Stimulated activated CD8-positive, alpha-beta memory T cell treated with anti-CD3 and anti-CD28 coated beads, Interleukin-15, amount 100 ng/mL, for 1 hour (primary cell): ENCODE measurements at regions not wholly inside any gene's neighbourhood (a gene's known extent, or its start where the extent isn't known, plus 50 kb on each side); places are given as distances from the start of the nearest gene placed in this dataset.
A peak's percentile ranks its signal among the peaks of the same experiment; 100 is the strongest.

Source experiments
- DNase-seq: peaks from one replicate; pipeline ENCODE4 v3.0.0-alpha.2; 2020; ENCODE audit warnings: low read depth

DNA sequence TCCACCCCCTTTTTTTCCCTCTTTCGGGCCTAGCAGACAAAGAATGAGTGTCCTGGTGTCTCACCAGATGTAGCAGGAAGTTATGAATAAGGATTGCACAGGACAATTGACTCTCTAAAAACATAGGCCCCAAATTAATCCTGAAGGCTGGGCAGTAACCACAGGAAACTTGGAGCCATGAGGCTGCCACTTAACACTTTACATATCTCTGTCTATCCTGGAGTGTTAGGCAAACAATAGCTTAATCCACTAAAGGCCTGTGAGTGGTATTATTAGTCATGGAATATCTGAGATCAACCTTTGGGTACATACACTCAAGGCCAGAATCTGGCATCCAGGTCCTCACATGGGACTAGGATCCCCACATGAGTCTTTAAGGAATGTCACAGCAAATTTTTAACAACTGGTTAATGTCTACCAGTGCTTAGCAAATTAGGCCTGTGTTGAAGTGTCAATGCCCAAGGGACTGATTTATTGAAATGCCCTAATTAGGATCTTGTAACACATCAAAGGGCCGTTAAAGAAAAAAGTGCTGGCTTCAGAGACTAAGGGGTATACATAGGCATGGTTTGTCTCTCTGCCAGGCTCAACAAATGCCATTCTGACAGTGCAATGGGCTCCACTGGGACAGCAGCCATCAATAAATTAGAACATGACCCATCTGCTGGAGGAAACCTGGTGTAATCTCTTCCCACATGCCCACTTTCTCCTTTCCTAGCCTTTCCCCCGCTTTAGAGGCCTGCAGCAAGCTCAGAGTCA lies 196.7 kb upstream of the TBX20 start:
- no peak for DNase-seq

DNA sequence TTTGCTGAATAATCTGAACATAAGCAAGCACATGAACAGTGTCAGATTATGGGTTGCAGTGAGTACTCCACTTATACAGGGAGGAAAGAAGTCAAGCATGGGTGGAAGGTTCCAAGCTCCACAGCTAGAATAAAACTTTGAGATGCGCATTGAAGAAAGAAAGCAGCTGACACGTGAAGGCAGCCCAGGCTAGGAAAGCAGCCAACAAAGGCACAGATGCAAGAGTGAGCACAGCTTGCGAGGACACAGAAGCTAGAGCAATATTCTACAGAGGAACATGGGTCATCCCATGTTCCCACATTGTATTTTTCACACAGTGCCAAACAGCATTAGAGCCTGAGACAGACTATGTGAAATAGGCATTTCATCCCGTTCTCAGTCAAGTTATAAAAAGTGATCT lies 194.6 kb upstream of the TBX20 start:
- no peak for DNase-seq

DNA sequence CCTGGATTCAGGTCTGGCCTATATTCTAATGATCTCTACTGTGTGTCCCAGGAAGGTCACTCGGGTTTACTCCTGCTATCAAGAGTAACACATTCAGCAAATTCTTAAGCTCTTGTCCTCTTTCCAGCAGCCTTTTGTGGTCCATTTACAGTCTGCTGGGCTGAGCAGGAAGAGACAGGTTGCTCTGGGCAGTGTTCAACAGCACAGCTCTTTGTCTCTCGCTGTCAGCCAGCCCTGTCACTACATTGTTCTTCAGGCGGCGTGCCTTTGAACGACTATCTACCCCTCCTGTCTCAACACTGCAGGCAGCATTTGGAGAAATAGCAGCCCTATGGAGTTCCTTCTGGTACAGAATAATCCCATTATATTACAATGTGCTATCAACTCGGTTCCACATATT lies 192.2 kb upstream of the TBX20 start:
- no peak for DNase-seq

DNA sequence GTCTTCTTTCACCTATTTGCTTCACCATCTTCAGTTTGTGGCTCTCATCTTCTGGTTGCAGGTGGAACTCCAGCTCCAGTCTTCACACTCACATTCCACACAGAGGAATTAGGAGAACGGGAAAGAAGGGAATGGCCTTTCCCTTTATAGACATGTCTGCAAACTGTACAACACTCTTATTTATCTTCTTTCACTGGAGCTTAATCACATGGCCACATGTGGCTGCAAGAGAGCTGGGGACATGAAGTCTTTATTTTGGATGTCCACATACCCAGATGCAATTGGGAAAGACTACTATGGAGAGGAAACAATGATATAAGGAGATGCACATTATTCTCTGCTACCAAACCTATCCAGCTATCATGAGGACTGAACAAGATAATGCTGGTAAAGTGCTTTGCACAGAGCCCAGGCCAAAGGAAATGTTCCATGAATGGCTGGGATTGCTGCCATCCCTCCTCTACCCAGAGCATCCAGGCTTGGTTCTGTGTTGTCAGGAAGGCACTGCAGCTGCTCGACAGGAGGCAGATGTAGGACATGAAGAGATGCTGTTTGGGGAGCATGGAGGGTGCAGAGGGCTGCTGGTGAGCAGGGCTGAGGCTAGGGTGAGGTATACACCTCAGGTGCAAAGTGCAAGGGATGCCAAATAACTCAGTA lies 183.8 kb upstream of the TBX20 start:
- no peak for DNase-seq

DNA sequence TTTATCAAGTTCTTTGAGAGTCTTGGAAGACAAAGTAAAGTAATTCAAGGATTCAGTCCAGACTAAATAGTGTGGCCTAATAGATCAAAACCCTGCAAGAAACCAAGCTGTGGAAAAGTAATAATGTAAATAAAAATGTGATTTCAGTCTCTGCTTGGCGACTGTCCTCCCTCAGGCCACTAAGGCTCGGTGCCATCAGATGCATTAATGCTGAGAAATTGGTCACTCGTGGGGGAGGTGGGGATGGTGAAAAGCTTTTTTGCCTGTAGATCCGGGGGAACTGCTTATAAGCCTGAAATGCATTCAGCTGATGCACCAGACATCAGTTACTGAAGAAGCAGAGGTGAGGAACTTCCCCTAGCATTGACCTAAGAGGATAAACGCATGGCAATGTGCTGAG lies 182.6 kb upstream of the TBX20 start:
- no peak for DNase-seq

DNA sequence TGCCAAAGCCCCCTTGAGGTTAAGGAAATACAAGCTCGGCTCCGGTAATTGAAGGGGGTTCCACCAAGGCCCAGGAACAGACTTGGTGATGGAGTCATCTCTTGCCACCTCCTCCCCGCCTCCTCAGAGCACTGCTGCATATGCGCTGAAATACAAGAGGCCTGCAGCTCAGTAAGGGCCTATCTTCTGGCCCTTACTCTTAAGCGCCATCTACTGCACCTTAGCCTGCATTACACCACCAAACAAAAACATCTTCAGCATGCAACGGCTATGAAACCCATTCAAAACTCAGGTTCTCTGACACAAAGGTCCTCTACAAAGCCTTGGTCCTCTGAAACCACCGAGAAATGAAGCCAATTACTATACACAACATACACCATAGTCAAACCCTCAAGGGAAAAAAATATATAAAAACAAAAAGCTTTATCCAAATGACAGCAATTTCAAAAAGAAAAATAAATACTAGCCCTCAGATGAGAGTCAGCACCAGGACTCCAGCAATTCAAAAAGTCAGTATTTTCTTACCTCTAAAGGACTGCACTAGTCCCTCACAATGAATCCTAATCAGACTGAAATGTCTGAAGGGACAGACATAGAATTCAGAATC lies 176.8 kb upstream of the TBX20 start:
- DNase-seq = no peak

DNA sequence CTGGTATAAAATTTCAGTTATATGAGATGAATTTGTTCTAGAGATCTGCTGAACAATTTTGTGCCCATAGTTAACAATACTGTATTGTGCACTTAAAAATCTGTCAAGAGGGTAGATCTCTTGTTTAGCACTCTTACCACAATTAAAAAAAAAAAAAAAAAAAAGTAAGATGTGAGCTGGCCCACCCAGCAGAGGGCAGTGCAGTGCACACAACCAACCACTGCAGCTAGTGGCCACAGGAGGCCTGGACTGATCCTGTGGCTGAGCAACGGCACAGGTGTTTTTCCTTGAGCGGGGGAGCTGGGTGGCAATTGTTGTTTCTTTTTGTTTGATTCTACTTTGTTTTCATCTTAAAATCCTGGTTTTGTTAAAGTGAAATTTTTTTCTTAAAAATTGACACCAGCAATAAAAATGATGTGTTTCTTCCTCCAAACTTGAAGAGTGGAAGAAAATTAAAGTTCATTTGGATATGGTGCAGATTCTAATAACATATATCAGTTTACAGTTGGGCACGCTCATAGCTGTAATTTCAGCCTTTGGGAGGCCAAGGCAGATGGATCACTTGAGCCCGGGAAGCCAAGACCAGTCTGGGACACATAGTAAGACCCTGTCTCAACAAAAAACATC lies 171.1 kb upstream of the TBX20 start:
- DNase-seq = peak; percentile 6

DNA sequence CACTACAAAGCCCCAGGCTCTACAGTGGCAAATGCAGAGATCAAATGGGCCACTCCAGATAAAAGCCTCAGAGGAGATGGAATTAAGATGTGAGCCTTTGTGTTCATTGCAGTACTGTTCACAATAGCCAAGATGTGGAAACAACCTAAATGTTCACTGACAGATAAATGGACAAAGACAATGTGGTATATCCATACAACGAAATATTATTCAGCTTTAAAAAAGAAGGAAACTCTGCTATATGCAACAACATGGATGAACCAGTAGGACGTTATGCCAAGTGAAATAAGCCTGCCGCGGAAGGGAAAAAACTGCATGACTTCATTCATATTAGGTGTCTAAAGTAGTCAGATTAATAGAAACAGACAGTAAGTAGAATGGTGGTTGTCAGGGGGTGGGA lies 170.5 kb upstream of the TBX20 start:
- no peak for DNase-seq

DNA sequence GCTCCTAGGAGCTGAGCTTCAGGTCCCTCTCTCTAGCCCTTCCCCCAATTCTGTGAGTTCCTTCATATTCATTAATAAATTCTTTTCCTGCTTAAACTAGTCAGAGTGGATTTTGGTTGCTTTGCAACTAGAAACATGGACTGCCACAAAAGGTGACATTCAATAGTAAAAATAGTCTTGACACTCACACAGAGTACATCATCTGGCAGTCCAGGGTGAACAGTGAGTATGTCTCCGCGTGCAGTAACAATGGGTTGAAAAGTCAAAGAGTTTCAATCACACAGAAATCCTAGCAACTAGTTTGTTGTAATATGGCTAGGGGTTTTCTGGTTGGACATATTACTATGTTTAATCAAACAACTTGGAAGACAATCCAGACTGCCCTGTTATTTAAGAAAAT lies 168.8 kb upstream of the TBX20 start:
- DNase-seq = no peak

DNA sequence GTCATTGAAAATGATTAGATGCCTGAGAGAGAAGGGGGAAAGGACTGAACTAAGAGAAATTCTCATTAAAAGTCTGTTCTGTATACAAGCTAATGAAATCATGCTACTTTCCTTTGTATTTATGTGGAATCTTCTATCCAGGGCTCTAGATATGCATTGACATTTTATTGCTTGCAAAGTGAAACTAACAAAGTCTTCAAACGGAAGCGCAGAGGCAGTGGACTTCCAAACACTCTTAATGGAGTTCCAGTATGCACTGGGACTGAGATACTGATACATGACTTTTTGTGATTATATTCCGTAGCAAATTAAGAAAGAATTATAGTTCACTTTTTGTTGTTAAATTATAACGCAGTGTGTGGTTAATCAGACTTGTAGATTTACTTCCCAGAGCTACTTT lies 166.8 kb upstream of the TBX20 start:
- no peak for DNase-seq

DNA sequence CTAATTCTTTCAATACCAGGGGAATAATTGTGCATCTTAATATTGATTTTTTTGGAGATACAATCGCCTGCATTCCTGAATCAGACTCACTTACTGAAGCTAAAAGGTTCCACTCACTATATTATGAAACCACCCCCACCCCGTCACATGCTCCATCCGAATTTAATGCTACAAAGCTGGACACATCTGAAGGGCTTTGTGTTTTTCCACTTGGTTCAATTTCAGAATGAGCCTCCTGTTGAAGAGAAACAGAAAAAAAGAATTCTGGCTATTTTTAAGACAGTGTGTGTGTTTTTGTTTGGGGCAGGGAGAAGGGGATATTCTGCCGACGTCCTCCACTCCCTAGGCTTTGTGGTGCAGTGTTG lies 165.5 kb upstream of the TBX20 start:
- no peak for DNase-seq

DNA sequence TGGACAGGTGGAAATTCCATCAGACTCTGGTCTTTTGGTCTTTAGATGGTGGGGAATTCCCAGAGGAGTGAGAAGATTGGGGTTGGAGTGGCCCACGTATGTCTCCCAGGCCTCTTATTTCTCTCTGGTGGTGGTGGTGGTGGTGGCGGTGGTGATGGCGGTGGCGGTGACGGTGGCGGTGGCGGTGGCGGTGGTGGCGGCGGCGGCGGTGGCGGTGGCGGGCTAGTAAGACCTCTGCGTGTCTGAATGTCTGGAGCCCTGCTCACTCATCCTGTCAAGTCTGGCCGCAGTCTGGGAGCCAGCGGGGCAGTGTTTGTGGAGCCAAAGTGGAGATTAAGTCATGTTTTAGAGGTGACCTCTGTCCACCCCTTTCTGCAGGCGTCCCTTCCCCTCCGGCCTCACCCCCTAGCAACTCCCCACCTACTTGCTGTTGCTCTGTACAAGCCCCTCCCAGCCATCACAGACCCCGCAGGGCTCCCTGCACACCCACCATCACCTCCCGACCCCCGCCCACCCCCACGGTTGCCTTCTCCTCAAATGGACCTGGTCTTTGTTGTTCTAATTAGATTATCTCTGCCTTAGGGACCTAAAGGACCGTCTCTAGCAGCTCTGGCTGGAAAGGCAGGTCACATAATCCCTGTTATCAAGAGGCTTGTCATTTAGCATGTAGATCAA lies 165.0 kb upstream of the TBX20 start:
- DNase-seq = no peak

DNA sequence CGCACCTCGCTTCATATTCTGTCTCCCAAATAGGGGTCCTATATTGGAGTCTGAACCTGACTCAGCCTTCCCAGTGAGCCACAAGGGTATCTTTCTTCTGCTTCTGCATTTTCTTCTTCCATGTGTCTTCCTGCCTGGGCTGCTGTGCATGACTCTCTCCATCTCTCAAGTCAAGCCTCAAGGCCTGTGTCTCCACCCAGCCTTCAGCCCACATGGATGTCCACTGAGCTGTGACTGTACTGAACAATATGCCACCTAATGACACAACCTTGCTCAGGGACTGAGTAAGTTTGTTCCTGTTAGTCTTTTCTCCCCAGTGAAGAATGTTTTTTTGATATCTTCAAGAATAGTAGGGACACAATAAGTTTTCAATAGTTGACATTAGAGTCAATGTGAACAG lies 162.7 kb upstream of the TBX20 start:
- DNase-seq = no peak

DNA sequence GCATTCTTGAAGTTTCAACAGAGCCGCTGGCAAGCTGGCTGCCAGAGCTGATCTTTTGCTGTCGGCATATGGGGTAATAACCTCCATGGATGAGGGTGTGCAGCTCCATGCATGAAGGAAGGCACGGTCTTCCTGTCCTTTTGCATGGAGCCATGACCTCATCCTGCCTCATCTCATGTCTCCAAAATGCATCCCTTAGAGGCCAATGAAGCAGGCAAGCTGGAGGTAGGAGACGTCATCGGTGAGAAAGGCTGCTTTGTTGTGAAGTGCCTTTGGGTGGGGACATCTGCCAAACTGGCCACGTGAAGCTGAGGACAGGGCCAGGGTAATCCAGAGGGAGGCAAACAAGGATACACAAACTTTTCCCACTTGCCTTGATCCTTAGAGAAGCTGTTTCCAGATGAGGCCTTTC lies 161.5 kb upstream of the TBX20 start:
- DNase-seq = no peak

DNA sequence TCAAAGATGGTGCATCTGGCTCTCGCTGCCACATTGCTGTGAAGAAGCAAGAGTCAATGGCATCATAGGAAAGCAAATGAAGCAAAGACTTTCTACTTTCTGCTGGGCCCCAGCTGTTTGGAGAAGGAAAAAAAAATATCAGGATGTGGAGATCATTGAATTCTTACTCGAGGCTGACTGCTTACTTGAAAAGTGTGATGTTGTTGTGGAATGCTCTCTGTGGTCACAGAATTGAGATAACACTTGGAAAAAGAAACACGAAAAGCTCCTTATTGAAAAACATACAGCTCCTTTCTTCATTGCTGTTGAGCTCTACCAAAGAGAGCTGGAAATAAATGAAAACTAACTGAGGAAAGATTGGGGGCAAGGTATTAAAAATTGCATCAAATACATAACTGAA lies 157.4 kb upstream of the TBX20 start:
- DNase-seq = no peak

DNA sequence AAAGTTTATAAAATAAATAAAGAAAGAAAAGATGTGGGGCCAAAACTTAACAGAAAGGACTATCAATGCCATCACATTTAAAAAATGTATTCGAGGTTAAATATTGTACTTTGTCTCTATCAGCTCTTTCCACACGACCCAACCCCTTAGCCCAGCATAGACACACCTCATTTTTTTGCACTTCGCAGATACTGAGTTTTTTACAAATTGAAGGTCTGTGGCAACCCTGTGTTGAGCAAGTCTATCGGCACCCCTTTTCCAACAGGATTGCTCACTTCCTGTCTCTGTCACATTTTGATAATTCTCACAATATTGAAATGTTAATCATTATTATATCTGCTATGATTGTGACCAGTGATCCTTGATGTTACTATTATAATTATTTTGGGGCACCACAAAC lies 151.6 kb upstream of the TBX20 start:
- DNase-seq = no peak

DNA sequence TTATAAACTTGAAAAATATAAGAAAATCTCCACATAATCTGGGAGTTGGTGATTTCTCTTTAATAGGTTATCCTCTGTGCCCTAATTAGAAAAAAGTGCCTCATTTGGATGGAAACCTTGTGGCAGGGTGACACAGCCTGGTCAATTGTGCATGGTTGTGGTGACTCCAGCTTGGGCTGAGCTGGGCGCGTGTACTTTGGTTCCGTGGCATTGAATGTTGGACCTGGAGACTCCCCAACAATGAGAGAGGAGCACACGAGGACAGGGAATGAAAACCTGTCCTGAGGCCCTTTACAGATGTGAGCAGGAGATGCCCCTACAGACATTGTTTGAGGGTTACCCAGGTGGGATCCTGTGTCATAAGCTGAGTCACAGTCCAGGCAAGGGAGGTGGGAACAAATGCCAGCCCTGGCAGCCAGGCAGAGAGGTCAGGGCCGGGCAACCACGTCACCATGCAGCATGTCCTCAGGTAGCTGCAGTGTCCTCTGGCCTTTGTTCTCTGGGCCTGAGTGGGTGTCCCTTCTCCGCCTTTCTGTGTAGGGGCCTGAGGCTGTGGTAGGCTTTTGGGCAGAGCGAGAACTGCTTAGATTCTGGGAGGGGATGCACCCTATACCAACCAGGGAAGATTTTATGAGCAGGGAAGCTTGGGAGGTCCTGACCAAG lies 147.4 kb upstream of the TBX20 start:
- DNase-seq = no peak

DNA sequence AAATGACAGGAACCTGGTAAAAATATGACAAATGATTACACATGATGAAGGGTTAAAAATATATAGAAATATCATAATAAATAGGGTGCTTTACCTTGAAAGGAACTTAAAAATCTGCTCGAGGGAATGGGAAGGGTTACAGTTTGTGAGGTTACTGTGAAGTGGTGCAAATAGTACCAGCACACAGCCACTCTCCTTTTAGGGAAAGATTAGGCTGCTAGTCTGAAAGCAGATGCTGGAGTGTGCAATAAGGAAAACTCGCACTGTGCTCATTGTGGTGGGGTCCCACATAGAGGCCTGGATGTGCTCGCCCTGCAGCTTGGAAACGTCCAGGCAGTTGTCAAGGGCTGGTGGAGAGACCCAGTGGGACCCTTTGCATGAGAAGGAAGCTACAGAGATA lies 145.9 kb upstream of the TBX20 start:
- no peak for DNase-seq

DNA sequence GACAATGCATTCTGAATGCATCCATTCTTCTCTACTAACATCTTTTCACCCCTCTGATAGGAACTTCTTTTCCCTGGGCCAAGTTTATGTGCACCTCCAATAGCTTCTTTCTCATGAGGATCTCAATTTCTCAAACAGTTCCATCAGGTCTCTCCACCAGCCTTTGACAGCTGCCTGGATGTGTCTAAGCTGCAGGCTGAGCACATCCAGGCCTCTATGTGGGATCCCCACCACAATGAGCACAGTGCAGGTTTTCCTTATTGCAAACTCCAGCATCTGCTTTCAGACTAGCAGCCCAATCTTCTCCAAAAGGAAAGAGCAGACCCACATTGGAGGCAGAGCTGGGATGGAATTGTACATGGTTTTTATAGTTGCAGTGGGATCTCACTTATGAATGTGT lies 145.3 kb upstream of the TBX20 start:
- no peak for DNase-seq

DNA sequence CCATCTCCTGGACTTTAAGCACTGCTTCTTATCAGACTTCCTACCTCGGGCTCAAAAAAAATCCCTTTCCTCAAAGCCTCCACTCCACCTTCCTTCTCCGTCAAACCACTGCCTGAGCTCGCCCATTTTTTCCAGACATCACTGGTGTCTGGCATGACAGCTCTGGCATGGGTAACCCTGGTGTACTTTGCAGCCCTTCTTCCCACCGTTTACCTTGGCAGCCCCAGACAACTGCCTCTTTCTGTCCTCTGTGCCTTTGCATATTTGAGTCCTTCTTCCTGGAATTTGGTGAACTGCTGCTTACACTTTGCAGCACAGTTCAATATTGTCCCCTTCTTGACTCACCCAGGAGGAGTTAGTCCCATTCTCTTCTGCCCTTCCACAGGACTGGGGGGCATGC lies 144.6 kb upstream of the TBX20 start:
- no peak for DNase-seq

DNA sequence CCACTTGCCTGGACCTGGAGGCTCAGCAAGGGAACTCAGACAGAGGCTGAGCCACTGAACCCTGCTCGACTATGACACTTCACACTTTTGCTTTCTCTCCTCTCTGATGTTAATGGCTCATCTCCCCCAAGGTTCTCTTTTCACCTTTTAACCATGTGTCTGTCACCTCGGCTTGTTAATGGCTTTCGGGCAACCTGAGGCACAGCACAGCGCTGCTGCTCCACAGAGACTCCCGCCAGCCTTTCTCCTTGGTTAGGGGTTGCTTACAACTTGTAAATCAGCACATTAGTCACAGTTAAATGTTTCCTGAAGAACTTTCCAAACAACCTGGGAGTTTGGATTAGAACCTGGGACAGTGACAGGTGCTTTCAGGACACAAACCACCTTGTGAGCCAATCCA lies 136.2 kb upstream of the TBX20 start:
- DNase-seq = no peak

DNA sequence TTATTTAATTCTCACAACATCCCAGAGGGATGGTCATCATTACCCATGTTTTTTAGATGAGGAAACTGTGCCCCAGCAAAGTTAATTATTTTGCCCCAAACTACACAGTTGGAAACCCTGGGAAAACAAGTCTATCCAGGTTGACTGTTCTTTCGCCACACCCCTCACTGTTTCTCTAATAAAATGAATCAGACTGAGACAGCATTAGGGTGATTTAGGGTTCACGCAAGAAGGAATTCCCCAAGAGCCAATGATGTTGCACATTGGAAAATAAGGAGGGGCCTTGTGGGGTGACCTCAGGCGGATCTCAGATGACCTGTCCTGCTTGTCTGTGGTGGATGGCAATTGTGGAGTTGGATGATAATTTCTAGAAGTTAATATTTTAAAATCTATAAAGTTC lies 135.7 kb upstream of the TBX20 start:
- DNase-seq = no peak
